NOMO-1 treated with DMSO at 0.1 percent for 48 hours (cell line): ENCODE measurements at regions not wholly inside any gene's neighbourhood (a gene's known extent, or its start where the extent isn't known, plus 50 kb on each side); places are given as distances from the start of the nearest gene placed in this dataset.
A peak's percentile ranks its signal among the peaks of the same experiment; 100 is the strongest.

Experiments used
- DNase-seq: peaks from one replicate; lab custom pipeline; 2025; ENCODE audit not compliant: unreplicated experiment; lab: John Stamatoyannopoulos, UW

DNA sequence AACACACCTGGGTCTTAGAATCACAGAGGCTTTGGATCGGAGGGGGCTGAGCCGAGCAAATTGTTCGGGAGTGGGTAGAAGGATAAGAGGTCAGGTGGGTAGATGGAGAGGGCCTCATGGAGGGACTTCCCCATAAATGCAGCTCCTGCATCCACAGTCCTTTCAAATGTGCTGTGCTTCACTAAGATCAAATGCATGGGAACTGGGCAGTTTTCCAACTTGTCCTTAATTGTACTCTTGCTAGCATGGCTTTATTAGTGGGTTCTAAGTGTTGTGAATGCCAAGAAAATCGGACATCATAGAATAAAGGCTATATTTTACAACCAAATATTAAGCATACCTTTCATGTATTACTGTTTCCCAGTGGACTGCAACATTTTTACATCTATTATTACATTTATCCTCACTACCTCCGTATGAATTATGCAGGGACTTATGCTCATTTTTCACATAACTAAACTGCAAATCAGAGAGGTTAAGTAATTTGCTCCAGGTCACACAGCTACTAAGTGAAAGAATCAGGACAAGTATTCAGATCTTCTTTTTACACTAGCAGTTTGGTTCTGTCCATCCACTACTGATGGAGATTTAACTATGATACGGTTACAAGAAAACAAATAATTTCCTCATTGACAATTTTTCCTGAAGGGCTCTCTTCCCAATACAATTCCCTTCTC lies 174.5 kb upstream of the RUNX1 start:
- DNase-seq, result no peak

GRCh38 chr21:35222541-35222941 lies 173.4 kb upstream of the RUNX1 start:
- peak; percentile 41 for DNase-seq

DNA sequence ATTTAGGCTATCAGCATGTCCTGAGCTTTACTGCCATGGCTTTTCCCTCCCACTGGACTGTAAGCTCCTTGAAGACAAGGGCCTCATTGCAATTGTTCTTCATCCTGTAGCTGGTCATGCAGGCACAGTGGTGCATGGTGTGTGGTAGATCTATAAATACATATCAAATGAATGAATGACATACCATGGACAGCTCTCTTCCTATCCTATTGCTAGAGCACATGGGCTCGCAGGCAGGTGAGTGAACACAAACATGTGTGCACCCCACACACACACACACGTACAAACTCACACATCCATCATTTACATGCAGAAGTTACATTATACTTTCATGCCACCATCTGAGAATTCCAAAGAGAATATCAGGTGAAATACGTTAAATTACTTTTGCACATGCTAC lies 172.9 kb upstream of the RUNX1 start:
- no peak for DNase-seq

GRCh38 chr21:35220301-35220700 lies 171.2 kb upstream of the RUNX1 start:
- DNase-seq, result no peak

DNA sequence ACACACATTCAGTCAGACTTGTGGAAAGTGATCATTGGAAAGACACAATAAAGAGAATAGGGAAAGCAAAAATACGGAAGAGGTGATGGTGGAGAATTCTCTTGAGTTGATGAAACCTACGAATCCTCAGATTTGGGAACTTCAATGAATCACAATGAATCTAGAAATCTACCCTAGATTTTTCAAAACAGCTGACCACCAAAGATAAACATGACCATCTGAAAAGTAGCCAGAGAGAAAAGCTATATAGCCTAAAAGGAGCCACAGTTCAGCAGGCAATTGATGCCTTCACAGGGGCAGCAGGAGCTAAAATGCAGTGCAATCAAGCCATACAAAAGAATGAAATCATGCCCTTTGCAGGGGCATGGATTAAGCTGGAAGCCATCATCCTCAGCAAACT lies 170.6 kb upstream of the RUNX1 start:
- DNase-seq, result no peak

GRCh38 chr21:35219291-35219690 lies 170.2 kb upstream of the RUNX1 start:
- DNase-seq, result no peak

DNA sequence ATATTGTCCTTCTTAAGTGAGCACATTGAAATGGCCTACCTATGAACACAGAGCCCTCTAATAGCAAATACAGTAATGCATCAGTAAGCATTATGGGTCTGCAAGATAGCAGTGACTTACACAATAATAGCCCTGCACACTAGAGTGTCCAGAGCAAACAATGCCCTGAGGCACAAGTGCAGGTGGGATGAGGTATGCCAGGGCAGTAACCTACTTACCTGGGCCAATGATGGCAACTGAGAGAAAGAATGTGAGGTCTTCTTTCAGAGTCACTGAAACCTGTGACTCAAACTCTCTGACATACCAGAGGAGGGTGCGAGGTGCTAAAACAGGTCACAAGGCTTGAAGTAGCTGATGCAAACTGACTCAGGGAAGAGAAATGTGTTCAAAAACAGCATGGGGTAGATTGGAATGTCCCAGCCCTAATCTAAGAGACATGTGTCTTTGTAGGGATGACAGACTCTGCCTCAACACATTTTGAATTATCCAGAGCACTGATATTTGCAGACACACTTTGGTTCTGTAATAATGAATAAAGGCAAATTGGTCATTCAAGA lies 168.5 kb upstream of the RUNX1 start:
- DNase-seq, result no peak

GRCh38 chr21:35216996-35217395 lies 167.9 kb upstream of the RUNX1 start:
- DNase-seq, result no peak

GRCh38 chr21:35215870-35216269 lies 166.8 kb upstream of the RUNX1 start:
- no peak for DNase-seq

- DNase-seq, result no peak
Measured at GRCh38 chr21:35212393-35213127, 163.5 kb upstream of the RUNX1 start.

DNA sequence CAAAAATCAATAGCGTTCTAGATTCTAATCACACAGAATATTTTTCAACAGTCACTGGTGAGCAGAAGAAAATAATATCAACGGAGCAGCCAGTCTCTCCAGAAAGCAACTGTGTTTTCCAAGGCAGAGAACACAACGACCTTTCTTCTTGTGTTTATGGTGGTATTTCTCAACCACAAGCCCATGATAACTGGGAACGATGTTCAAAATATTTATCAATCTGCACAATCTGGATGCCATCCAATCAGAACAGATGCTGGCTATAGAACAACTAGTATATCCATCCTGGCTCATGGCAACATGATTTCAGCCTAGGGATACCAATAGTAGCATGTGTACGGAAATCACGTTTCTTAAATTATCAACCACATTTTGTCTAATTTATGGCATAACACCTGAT lies 162.7 kb upstream of the RUNX1 start:
- DNase-seq, result no peak

DNA sequence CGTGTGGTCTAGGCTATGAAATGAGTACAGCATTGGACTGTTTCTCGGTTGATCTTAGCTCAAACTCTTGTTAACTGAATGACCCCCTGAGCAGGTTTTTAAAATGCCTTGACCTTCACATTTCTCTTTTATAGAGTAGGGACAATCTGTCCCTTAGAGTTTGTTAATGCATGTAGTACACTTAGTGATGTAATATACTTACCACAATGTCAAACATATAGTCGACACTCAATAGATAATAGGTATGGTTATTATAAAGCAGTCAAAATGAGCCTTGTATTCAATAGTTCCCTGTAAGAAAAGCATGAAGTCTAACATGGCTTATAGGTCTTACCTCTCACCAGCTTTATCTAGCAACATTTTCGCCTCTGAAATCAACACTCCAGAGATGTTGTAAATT lies 161.0 kb upstream of the RUNX1 start:
- DNase-seq, result no peak

DNA sequence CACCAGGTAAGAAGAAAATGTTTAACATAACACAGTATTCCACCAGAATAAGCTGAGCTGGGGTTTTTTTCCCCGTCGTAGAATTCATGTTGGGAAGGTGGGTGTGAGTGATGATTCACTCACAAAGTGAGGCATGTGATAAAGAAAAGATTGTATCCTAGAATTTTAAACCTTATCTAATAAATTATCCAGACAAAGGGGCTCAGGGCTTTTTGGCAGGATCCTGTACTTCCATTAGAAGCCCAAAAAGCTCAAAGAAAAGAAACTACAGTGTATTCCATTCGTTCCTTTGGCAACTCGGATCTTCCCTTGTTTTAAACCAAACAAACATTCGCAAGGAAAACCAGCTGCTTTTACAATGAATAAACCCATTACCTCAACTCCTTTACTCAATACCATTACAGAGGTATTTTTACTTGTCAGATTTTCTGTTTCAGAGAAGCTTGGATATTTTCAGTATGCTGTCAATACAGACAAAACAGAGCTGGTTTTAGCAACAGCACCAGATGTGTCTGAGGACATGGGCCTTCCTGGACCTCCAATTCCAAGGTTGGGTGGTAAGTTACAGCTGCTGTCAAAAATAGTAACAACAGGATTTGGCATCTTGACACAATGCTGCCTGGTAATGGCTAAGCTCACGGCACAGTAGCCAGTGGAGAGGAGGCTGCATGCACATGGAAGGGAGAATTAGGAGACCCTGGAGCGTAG lies 159.9 kb upstream of the RUNX1 start:
- no peak for DNase-seq

DNA sequence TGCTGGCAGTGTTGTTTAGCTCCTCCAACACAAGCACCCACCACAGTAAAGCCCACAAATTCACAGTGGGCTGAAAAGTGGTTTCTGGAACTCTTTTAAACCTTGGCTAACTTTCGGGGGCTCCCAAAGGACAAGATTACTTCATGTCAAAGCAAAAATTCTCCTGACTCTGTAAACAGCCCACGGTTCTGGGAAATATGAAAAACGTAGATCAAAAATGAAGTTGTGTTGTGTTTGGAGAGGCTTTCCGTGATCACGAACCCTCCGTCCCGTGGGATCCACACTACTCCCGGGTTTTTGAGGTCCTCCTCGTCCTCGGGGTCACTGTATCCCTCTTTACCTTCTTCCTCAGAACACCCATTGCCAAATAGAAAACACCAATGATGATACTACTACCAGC lies 159.0 kb upstream of the RUNX1 start:
- no peak for DNase-seq

GRCh38 chr21:35207322-35207721 lies 158.2 kb upstream of the RUNX1 start:
- no peak for DNase-seq

GRCh38 chr21:35206141-35207125 lies 157.3 kb upstream of the RUNX1 start:
- peak; percentile 37 for DNase-seq

- DNase-seq, result peak; percentile 80
Measured at GRCh38 chr21:35204850-35205541, 155.9 kb upstream of the RUNX1 start.

DNA sequence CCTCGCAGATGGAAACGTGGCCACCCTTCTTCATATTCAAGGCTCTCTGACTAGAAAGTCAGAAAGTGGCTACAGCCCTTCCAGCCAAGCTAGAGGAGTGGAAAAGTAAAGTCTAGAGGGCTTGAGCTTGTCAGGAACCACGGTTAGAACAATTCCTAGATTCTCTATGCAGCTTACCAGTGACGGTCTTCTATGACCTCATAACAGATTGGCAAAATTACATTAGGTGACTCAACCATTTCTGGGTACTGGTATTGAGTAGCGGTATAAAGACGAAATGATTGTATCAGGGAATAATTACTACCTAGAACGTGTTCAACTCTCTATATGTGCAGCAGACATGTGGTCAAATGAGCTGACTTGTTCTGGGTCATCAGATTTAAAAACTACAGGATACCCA lies 155.0 kb upstream of the RUNX1 start:
- no peak for DNase-seq

GRCh38 chr21:35203093-35203977 lies 154.2 kb upstream of the RUNX1 start:
- DNase-seq, result no peak
